GM12865 (cell line): ENCODE measurements at regions not wholly inside any gene's neighbourhood (a gene's known extent, or its start where the extent isn't known, plus 50 kb on each side); places are given as distances from the start of the nearest gene placed in this dataset.

Source experiments
- DNase-seq: peaks from one replicate; pipeline ENCODE4 v3.0.0; 2010; ENCODE audit warnings: low read depth
- H3K4me3 ChIP-seq: 2 replicates; pipeline ENCODE4 v1.5.1; 2011; ENCODE audit warnings: mild to moderate bottlenecking, low read depth, low read length, control low read depth
- CTCF ChIP-seq: IDR thresholded peaks from 2 replicates; pipeline ENCODE4 v1.5.1; 2011; ENCODE audit warnings: low read length, control low read depth, low read depth, inconsistent platforms; ENCODE audit not compliant: insufficient read depth; ENCODE audit errors: missing control alignments

GRCh38 chr4:24372341-24372740 lies 212.0 kb downstream of the DHX15 start:
- TF ChIP-seq CTCF, result no peak
- no peak overlapping the region for H3K4me3 ChIP-seq
- no peak for DNase-seq

- DNase-seq, result no peak
- no peak for TF ChIP-seq CTCF
- no peak overlapping the region for H3K4me3 ChIP-seq
Observed at GRCh38 chr4:24370421-24370820, 213.9 kb downstream of the DHX15 start.

GRCh38 chr4:24369507-24370029 lies 214.8 kb downstream of the DHX15 start:
- no peak for DNase-seq
- no peak overlapping the region for H3K4me3 ChIP-seq
- TF ChIP-seq CTCF, result no peak

- no peak for DNase-seq
- no peak for TF ChIP-seq CTCF
- H3K4me3 ChIP-seq, result no peak overlapping the region
Observed at GRCh38 chr4:24368801-24369200, 215.6 kb downstream of the DHX15 start.

- no peak for TF ChIP-seq CTCF
- no peak overlapping the region for H3K4me3 ChIP-seq
- no peak for DNase-seq
Observed at GRCh38 chr4:24364852-24365251, 219.5 kb downstream of the DHX15 start.

GRCh38 chr4:24364249-24364648 lies 220.1 kb downstream of the DHX15 start:
- no peak for TF ChIP-seq CTCF
- H3K4me3 ChIP-seq, result no peak overlapping the region
- DNase-seq, result no peak

GRCh38 chr4:24363751-24364150 lies 220.6 kb downstream of the DHX15 start:
- TF ChIP-seq CTCF, result no peak
- no peak overlapping the region for H3K4me3 ChIP-seq
- no peak for DNase-seq
